ENCODE measurements at regions not wholly inside any gene's neighbourhood (a gene's known extent, or its start where the extent isn't known, plus 50 kb on each side); places are given as distances from the start of the nearest gene placed in this dataset.
"Not testable (repeated sequence)": the region's sequence is repeated elsewhere in the genome, so short reads cannot be mapped to it uniquely, and the experiment has no call there.

- no peaks in the 10 kb centered on the region for H3K4me1 Mint-ChIP-seq
- TF ChIP-seq CTCF (conservative IDR thresholded peaks at IDR 0.05): no peak
- H3K36me3 Mint-ChIP-seq (ENCODE audit: low read depth): peaks cover 2% of the 10 kb centered on the region
- H3K4me3 Mint-ChIP-seq: no peak overlapping the region
- peaks cover 8% of the 10 kb centered on the region for H3K9me3 Mint-ChIP-seq
- no peaks in the 10 kb centered on the region for H3K27me3 Mint-ChIP-seq (ENCODE audit: low read depth)
- DNase-seq (ENCODE audit: low read depth, low spot score): no peak
- no peak overlapping the region for H3K27ac Mint-ChIP-seq (ENCODE audit: unreplicated experiment)
Observed at GRCh38 chr5:174644923-174645322, 79.5 kb upstream of the MSX2 start.

DNA sequence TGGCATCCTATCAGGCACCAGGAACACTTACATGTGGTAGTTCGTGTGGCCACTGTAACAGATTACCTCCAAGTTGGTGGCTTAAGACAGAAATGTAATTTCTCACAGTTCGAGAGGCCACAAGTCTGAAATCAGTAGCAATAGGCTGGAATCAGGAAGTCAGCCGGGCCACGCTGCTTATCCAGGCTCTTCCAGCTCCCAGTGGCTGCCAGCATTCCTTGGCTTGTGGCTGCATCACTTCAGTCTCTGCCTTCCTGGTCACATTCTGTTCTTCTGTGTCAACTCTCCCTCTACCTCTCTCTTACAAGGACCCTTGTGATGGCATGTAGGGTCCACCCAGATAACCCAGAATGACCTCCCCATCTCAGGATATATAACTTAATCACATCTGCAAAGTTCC lies 78.7 kb upstream of the MSX2 start:
- H3K4me3 Mint-ChIP-seq: no peak overlapping the region
- H3K27me3 Mint-ChIP-seq (ENCODE audit: low read depth): no peaks in the 10 kb centered on the region
- TF ChIP-seq CTCF (conservative IDR thresholded peaks at IDR 0.05): no peak

DNA sequence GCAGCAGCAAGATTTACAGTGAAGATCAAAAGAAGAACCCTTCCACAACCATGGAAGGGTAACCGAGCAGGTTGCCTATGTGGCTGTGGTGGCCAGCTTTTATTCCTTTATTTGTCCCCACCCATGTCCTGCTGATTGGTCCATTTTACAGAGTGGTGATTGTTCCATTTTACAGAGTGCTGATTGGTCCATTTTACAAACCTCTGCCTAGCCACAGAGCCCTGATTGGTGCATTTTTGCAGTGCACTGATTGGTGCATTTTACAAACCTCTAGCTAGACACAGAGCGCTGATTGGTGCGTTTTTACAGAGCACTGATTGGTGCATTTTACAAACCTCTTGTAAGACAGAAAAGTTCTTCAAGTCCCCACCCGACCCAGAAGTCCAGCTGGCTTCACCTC lies 75.8 kb upstream of the MSX2 start:
- H3K4me1 Mint-ChIP-seq; H3K36me3 Mint-ChIP-seq (ENCODE audit: low read depth); H3K27me3 Mint-ChIP-seq (ENCODE audit: low read depth); H3K9me3 Mint-ChIP-seq; DNase-seq (ENCODE audit: low read depth, low spot score); H3K27ac Mint-ChIP-seq (ENCODE audit: unreplicated experiment); H3K4me3 Mint-ChIP-seq: not testable (repeated sequence)

More for the DNA sequence above, 78.7 kb upstream of the MSX2 start:
- Mint-ChIP-seq H3K4me1 (no peaks in the 10 kb centered on the region), H3K27ac (ENCODE audit: unreplicated experiment) (no peak overlapping the region), H3K36me3 (ENCODE audit: low read depth) (peaks cover 2% of the 10 kb centered on the region), H3K9me3 (peaks cover 8% of the 10 kb centered on the region)
- no peak for DNase-seq (ENCODE audit: low read depth, low spot score)

- Mint-ChIP-seq H3K9me3 (peaks cover 10% of the 10 kb centered on the region), H3K4me3 (no peak overlapping the region), H3K27ac (ENCODE audit: unreplicated experiment) (no peak overlapping the region), H3K36me3 (ENCODE audit: low read depth) (peaks cover 2% of the 10 kb centered on the region), H3K4me1 (no peaks in the 10 kb centered on the region), H3K27me3 (ENCODE audit: low read depth) (no peaks in the 10 kb centered on the region)
- no peak for TF ChIP-seq CTCF (conservative IDR thresholded peaks at IDR 0.05)
- no peak for DNase-seq (ENCODE audit: low read depth, low spot score)
Observed at GRCh38 chr5:174649391-174649790, 75.0 kb upstream of the MSX2 start.

DNA sequence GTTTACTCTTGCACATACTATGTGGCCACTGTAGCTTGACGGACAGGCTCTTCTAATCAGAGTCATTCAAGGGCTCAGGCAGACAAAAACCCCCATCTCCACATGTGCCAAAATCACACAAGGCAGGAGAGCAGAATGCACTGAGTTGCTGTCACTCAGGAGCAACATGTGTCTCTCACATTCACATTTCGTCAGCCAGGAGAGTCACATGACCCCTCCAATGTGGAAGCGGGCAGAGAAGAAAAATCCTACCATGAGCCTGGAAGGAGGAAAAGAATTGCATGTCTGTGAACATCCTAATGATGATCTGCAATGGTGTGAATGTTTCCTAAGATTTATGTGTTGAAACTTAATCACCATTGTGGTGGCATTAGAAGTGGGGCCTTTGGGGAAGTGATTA lies 69.9 kb upstream of the MSX2 start:
- no peak for TF ChIP-seq CTCF (conservative IDR thresholded peaks at IDR 0.05)
- no peaks in the 10 kb centered on the region for H3K36me3 Mint-ChIP-seq (ENCODE audit: low read depth)
- no peaks in the 10 kb centered on the region for H3K27me3 Mint-ChIP-seq (ENCODE audit: low read depth)
- peaks cover 2% of the 10 kb centered on the region for H3K9me3 Mint-ChIP-seq
- DNase-seq (ENCODE audit: low read depth, low spot score): no peak
- H3K4me1 Mint-ChIP-seq: peaks cover 6% of the 10 kb centered on the region
- no peak overlapping the region for H3K27ac Mint-ChIP-seq (ENCODE audit: unreplicated experiment)
- no peak overlapping the region for H3K4me3 Mint-ChIP-seq

DNA sequence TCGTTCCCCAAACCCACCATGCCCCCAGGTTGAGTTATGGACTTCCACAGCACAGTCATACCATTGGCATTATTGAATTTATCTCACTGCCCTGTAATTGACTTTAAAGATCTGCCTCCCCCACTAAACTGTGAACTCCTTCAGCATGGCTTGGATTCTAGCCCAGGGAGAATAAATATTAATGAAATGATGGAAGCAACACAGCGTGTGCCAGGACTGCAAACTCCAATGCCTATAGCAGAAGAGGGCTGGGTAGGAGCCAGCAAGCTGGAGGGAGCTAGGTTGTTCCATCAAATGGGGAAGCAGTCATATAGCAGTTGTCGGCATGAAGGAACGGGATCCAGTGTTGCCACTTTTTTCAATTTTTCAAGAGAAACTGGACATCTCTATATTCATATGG lies 69.0 kb upstream of the MSX2 start:
- Mint-ChIP-seq H3K4me1 (peaks cover 6% of the 10 kb centered on the region), H3K27ac (ENCODE audit: unreplicated experiment) (no peak overlapping the region), H3K27me3 (ENCODE audit: low read depth) (no peaks in the 10 kb centered on the region), H3K36me3 (ENCODE audit: low read depth) (no peaks in the 10 kb centered on the region), H3K9me3 (peaks cover 2% of the 10 kb centered on the region), H3K4me3 (no peak overlapping the region)
- TF ChIP-seq CTCF (conservative IDR thresholded peaks at IDR 0.05): no peak
- DNase-seq (ENCODE audit: low read depth, low spot score): no peak
